T-helper 9 cell (primary cell): ENCODE measurements at regions not wholly inside any gene's neighbourhood (a gene's known extent, or its start where the extent isn't known, plus 50 kb on each side); places are given as distances from the start of the nearest gene placed in this dataset.

Experiments used
- DNase-seq: peaks from one replicate; pipeline ENCODE4 v3.0.0-alpha.2; 2020

- no peak for DNase-seq
These were observed 460.4 kb upstream of the EEF2KMT start for GRCh38 chr16:5557966-5558365.

DNA sequence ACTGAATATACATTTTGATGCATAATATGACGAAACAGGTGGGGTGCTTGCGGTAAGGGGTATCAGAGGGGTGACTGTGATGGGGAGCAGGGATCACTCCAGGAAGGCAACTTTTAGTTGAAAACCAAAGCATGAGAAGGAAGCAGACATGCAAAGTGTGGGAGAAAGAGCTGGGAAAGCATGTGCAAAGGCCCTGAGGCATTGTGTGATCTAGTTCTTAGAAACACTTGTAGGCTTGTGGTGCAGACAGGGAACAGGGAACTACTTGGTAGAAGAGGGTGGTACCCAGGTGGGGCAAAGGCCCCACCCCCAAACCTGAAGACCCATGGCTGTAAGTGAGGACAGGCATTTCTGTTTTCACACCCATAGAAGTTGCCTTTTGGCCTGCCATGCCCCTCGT, 459.9 kb upstream of the EEF2KMT start:
- no peak for DNase-seq

DNA sequence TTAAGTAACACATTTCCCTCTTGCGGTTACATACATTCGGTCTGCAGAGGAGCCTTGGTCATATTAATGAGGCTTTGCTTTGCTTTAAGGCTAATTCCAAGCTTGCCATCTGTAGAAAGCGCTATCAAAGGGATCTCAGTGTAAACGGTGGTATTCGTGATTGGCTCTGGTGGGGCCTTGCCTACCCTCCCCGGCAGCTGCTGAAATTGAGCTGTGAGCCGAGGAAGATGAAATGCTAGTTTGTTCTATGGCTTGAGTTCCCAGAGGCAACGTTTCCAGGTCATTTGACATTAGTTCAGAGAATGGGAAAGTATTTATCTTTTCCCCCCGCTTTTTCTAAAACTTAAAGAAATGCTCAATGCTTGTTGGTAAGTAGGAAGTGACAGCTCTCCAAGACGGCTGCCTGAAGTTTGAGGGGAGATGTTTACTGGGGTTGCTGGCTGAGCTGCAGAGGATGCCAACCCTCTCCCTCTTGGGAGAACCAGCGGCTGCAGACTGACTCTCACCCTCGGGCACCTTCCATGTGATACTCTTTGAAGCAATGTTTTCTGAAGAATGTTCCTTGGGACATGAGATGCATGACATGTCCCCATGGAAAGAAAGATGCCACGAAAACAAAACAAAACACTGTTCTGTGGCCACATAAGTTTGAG, 458.7 kb upstream of the EEF2KMT start:
- no peak for DNase-seq

GRCh38 chr16:5551909-5552308, 454.3 kb upstream of the EEF2KMT start:
- no peak for DNase-seq

DNA sequence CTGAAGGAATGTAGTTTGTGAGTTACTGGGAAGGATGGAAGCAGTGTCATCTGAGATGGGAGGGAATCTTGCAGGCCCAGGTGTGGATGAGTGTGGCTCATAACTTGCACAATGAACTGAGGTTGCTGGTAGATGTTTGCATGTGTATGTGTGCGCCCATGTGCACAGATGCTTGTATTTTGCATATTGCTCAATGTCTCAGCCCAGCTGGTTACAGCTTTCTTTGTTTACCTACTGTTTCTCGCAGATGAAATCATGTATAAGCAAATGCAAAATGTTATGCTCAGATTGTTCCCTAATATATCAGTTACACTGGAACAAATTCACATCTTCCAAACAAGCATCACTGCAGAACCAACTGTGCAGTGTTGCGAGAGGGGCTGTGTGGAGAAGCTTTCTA, 452.2 kb upstream of the EEF2KMT start:
- no peak for DNase-seq

GRCh38 chr16:5541356-5541755, 443.8 kb upstream of the EEF2KMT start:
- DNase-seq, result no peak

DNA sequence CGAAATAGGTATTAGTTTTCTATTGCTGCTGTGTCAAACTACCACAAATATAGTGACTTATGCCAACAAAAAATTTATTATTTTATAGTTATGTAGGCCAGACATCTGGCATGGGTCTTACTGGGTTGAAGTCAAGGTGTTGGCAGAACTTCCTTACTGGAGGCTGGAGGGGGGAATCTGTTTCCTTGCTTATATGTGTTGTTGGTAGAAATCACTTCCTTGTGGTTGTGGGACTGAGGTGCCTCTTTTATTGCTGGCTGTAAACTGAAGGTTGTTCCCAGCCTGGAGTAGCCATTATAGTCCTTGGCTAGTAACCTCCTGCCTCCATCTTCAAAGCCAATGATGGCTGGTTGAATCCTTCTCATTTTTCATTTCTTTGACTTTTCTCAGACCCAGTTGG, 439.8 kb upstream of the EEF2KMT start:
- no peak for DNase-seq

- no peak for DNase-seq
These were observed 435.8 kb upstream of the EEF2KMT start for GRCh38 chr16:5533321-5533888.

DNA sequence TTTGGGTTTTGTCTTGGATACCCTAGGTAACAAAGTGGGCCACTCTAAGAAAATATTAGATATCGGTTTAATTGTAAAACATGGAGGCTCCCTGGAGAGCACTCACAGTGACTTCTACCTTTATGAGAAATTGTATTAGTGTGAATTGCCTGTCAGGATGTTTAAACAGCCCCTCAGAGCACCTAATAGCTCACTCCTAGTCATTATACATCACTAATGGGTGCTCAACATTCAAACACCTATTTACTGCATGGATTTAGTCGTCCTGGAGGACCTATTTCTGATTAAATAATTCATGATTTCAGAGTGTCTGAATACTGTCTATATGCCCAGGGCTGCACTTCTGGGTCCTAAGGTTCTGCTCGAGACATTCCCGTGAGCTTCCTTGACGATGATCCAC, 430.2 kb upstream of the EEF2KMT start:
- no peak for DNase-seq

- DNase-seq, result no peak
These were observed 429.2 kb upstream of the EEF2KMT start for GRCh38 chr16:5526826-5527225.

DNA sequence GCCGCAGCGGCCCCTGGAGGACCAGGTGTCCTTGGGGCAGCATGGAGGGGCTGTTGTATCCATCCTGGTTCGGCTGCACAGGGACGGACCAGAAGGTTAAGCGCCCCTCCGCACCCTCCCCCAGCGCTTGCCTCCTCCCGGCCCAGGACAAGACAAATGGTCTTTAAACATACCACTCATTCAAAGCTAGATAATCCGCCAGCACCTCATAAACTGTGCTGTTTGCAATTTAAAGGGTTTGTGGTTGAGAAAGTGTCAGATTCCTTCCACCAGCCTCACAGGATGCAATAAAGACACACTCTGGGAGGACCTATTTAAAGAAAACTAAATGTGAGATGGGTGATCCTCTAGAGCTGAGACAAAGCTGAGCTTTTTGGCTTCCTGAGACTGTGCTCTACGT, 426.2 kb upstream of the EEF2KMT start:
- DNase-seq, result no peak

GRCh38 chr16:5516115-5516514, 418.5 kb upstream of the EEF2KMT start:
- DNase-seq, result no peak

DNA sequence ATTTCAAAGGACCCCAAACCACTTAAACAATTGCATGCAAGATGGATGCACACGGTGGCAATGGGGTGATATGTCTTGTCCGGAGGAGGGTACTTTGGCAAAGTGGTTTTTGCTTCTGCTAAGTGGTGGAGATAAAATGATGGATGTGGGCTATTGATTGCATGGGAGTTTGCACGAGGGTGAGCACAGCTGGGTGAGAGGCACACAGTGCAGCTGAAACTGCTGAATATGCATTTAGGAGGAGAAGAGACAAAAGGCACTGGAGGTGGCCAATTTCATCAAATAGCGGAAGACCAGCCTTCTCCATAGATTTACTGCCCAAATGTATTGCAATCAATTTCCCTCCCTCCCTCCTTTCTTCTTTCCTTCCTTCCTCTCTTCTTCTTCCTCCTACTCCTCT, 414.4 kb upstream of the EEF2KMT start:
- no peak for DNase-seq

DNA sequence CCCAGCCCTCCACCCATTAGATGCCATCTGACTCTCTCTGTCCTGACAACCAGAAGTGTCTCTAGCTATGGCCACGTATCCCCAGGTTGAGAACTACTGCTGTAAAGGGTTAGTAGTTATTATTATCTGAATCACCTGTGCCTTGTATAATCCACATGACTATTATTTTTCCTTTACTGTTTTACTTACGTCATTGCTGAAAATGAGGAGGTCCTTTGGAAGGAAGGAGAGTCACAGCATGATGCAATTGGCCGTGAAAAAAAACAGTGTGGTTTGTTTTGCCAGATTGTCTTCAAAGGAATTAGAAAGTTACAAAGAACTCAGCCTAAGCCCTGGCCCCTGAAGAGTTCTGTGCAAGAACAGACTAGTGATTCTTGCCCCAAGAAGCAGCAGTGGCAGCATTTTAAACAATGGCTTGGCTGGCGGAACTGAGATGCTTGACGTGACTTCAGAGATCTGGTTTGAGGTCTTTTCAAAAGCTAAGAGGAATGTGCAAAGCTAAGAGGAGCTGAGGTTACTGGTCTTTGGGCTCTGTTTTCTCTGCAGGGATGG, 413.3 kb upstream of the EEF2KMT start:
- no peak for DNase-seq

DNA sequence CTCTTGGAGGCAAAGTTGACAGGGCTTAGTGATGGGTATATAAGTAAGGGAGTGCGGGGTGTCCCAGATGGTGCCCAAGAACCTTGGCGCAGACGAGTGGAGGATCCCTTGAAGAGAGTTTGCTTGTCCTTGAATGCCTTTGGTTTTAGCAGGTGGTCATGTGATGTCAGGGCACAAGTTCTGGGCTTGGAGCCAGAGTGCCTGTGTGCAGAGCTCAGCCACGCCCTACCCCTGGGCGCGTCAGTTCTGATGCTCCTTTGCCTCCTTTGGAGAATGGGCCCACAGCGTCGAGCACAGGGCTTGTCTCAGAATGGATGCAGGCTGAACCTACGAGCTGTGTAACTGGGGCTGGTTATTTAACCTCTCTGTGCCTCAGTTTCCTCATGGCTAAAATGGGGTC, 412.2 kb upstream of the EEF2KMT start:
- no peak for DNase-seq

GRCh38 chr16:5509336-5509735, 411.7 kb upstream of the EEF2KMT start:
- no peak for DNase-seq

DNA sequence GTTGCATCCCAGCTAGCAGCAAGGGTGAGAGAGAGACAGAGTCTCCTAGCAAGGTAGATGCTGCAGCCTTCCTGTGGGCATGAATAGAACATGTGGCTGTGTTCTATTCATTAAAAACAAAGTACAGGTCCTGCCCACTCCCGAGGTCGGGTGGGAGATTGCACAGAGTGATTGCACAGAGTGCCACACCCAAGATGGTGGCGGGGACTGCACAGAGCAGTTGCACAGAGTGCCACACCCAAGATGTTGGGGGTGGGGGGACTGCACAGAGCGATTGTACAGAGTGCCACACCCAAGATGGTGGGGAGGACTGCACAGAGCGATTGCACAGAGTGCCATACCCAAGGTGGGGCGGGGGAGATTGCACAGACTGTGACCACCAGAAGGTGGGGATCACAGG, 410.8 kb upstream of the EEF2KMT start:
- no peak for DNase-seq

DNA sequence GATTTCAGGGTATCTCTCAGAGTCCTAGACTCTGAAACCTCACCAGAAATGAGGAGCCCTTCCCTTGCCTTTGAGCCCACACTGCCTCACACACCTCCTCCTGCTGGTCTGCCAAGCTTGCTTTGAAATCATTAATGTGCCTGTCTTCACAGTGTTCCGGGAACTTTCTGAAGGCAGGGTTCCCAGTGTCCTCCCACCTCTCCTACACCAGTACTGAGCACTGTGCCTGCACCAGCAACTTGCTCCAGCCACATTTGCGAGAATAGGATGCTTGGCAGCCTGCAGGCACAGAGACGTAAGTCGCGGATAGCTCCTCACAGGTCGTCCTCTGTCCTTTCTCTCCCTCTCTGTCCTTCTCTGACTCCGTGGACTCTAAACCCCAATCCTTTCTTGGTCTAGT, 408.4 kb upstream of the EEF2KMT start:
- DNase-seq, result no peak

- DNase-seq, result no peak
These were observed 407.7 kb upstream of the EEF2KMT start for GRCh38 chr16:5505091-5505887.

GRCh38 chr16:5504064-5504781, 406.6 kb upstream of the EEF2KMT start:
- DNase-seq, result no peak

DNA sequence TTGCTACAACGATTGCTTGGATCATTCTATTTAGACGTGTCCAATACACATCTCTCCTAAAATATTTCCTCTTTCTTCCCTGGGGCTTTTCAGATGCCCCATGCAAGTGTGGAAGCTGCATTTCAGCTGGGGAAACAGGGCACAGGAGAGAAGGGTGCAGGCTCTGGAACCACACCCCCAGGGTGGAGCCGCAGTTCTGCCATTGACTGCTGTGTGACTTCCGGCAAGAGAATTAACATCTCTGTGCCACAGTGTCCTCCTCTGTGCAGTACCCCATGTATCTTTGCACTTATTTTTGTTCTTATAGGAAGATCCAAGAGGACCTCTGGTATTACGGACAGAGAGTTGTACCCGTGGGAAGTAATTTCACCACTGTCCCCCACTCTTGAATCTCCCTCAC, 405.3 kb upstream of the EEF2KMT start:
- DNase-seq, result no peak

DNA sequence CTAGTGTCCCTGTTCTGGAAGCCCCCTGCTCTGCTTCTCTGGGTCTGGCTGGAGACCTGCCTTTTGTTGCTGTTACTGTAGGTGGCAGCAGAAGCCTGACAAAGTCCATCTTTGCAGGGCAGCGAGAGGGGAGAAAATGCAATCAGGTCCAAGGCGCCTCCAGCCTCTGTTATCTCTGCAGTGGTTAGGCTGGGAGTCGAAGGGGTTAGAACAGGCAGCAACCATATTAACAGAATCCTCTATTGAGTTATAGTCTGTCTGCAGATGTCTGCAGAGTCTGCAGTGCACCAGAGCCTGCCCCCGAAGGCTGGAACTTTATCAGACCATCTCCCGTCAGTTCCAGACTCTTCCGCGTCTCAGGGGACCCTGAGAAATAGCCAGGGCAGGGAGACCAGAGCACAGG, 404.9 kb upstream of the EEF2KMT start:
- no peak for DNase-seq

DNA sequence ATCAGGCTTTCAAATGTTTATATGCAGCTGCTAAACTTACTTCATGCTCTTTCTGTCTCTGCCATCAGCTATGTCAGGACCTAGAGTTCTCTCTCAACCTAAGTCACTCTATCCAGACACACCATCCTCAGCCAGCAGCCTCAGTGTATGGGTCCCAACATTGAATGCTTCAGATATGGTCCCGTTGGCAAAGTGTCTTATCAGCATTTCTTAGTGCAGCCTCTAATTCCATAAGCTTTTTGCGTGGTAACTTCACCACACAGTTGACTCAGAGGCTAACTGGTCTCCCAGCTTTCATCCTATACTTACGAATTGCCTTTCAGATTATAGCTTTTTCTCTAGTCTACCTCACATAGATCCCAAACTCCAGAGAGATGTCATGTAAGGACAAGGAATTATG, 402.9 kb upstream of the EEF2KMT start:
- DNase-seq, result no peak
